KBM-7 (cell line): ENCODE measurements at regions not wholly inside any gene's neighbourhood (a gene's known extent, or its start where the extent isn't known, plus 50 kb on each side); places are given as distances from the start of the nearest gene placed in this dataset.

Experiments used
- DNase-seq: peaks from one replicate; pipeline ENCODE4 v3.0.0-alpha.2; 2015
- in situ Hi-C: fragments of 300-500 bp; cut with MboI; formaldehyde crosslinking; loops from 2 replicates; pipeline ENCODE4 v1.14.3; 2020; ENCODE audit warnings: low sequenced_read_pairs, low pct_unique_long_range_greater_than_20kb, mixed read lengths

GRCh38 chr3:177811112-177811511 lies 613.8 kb upstream of the TBL1XR1 start:
- peak; percentile 94 for DNase-seq
- in situ Hi-C loops = no loop called here

- in situ Hi-C loops = no loop called here
- no peak for DNase-seq
Measured at GRCh38 chr3:177811835-177812234, 614.6 kb upstream of the TBL1XR1 start.

- in situ Hi-C loops = no loop called here
Measured at GRCh38 chr3:177812492-177812891, 615.2 kb upstream of the TBL1XR1 start.

GRCh38 chr3:177813322-177813721 lies 616.0 kb upstream of the TBL1XR1 start:
- no peak for DNase-seq
- in situ Hi-C loops = no loop called here

More at GRCh38 chr3:177812492-177812891, 615.2 kb upstream of the TBL1XR1 start:
- no peak for DNase-seq

- in situ Hi-C loops = no loop called here
- DNase-seq = no peak
Measured at GRCh38 chr3:177816667-177817208, 619.5 kb upstream of the TBL1XR1 start.

- in situ Hi-C loops = no loop called here
- DNase-seq = no peak
Measured at GRCh38 chr3:177817751-177818150, 620.5 kb upstream of the TBL1XR1 start.

GRCh38 chr3:177818712-177819240 lies 621.5 kb upstream of the TBL1XR1 start:
- in situ Hi-C loops = no loop called here
- no peak for DNase-seq

- in situ Hi-C loops = no loop called here
- peak; percentile 88 for DNase-seq
Measured at GRCh38 chr3:177820683-177821316, 623.5 kb upstream of the TBL1XR1 start.

- in situ Hi-C loops = no loop called here
- DNase-seq = no peak
Measured at GRCh38 chr3:177822681-177823096, 625.4 kb upstream of the TBL1XR1 start.

GRCh38 chr3:177823701-177824189 lies 626.5 kb upstream of the TBL1XR1 start:
- in situ Hi-C loops = no loop called here
- DNase-seq = no peak

GRCh38 chr3:177824190-177824786 lies 627.0 kb upstream of the TBL1XR1 start:
- DNase-seq = no peak
- in situ Hi-C loops = no loop called here

GRCh38 chr3:177824841-177825240 lies 627.6 kb upstream of the TBL1XR1 start:
- in situ Hi-C loops = no loop called here

GRCh38 chr3:177826253-177826652 lies 629.0 kb upstream of the TBL1XR1 start:
- DNase-seq = no peak
- in situ Hi-C loops = no loop called here

More at GRCh38 chr3:177824841-177825240, 627.6 kb upstream of the TBL1XR1 start:
- no peak for DNase-seq

- in situ Hi-C loops = no loop called here
Measured at GRCh38 chr3:177827511-177828207, 630.4 kb upstream of the TBL1XR1 start.

GRCh38 chr3:177828208-177828565 lies 630.9 kb upstream of the TBL1XR1 start:
- in situ Hi-C loops = no loop called here
- no peak for DNase-seq

More at GRCh38 chr3:177827511-177828207, 630.4 kb upstream of the TBL1XR1 start:
- DNase-seq = no peak

- DNase-seq = no peak
- in situ Hi-C loops = no loop called here
Measured at GRCh38 chr3:177830411-177830849, 633.1 kb upstream of the TBL1XR1 start.

GRCh38 chr3:177831361-177831760 lies 634.1 kb upstream of the TBL1XR1 start:
- no peak for DNase-seq
- in situ Hi-C loops = no loop called here

GRCh38 chr3:177832880-177833279 lies 635.6 kb upstream of the TBL1XR1 start:
- in situ Hi-C loops = no loop called here
- DNase-seq = no peak

GRCh38 chr3:177833332-177833731 lies 636.0 kb upstream of the TBL1XR1 start:
- DNase-seq = no peak
- in situ Hi-C loops = no loop called here

GRCh38 chr3:177835008-177835407 lies 637.7 kb upstream of the TBL1XR1 start:
- in situ Hi-C loops = no loop called here
- DNase-seq = peak; percentile 91
